K562 (cell line): ENCODE measurements at regions not wholly inside any gene's neighbourhood (a gene's known extent, or its start where the extent isn't known, plus 50 kb on each side); places are given as distances from the start of the nearest gene placed in this dataset.

Experiments used
- ARNT ChIP-seq, 2 experiments: fragments of 450-650 bp; IDR thresholded peaks; 2 replicates each; pipeline ENCODE4 v1.6.1; 2016; ENCODE audit warnings: mild to moderate bottlenecking in 1 of 2
- CBFA2T2 ChIP-seq: fragments of 450-650 bp; conservative IDR thresholded peaks from 2 replicates; pipeline ENCODE4 v1.6.1; 2017; ENCODE audit warnings: mild to moderate bottlenecking
- DDX20 ChIP-seq: fragments of 450-650 bp; IDR thresholded peaks from 2 replicates; pipeline ENCODE4 v1.6.1; 2016; ENCODE audit warnings: missing genetic modification characterization, low read depth, mild to moderate bottlenecking, missing compliant biosample characterization, moderate library complexity
- ETV6 ChIP-seq, 3 experiments: fragments of 150-350 bp in 1 of 3; sonication (generic) in 1 of 3; formaldehyde crosslinking in 1 of 3; IDR thresholded peaks; 2 replicates each; pipeline versions ENCODE4 v1.6.1 to v1.8.0; 2014 to 2022; ENCODE audit warnings: borderline replicate concordance in 2 of 3, low read depth in 2 of 3, antibody characterized with exemption in 1 of 3, low read length in 1 of 3, mild to moderate bottlenecking in 1 of 3, missing genetic modification reagents in 1 of 3
- JUND ChIP-seq, 2 experiments: IDR thresholded peaks; 2 replicates in 1 of 2; 3 replicates in 1 of 2; pipeline ENCODE4 v1.6.1; 2011; ENCODE audit warnings: borderline replicate concordance in 2 of 2, low read depth in 2 of 2, low read length in 2 of 2, improper control_type of control experiment in 1 of 2, missing biosample characterization in 1 of 2, missing genetic modification characterization in 1 of 2, missing genetic modification reagents in 1 of 2
- NCOA2 ChIP-seq, 2 experiments: fragments of 450-650 bp; IDR thresholded peaks; 2 replicates each; pipeline ENCODE4 v1.6.1; 2018; ENCODE audit warnings: mild to moderate bottlenecking in 2 of 2, moderate library complexity in 1 of 2; ENCODE audit not compliant: partially characterized antibody in 2 of 2
- NEUROD1 ChIP-seq: fragments of 150-350 bp; IDR thresholded peaks from 2 replicates; pipeline ENCODE4 v1.6.1; 2014; ENCODE audit warnings: borderline replicate concordance, low read length, low read depth; ENCODE audit not compliant: partially characterized antibody
- PCBP1 ChIP-seq: fragments of 200-400 bp; formaldehyde crosslinking; IDR thresholded peaks from 2 replicates; pipeline ENCODE4 v1.6.1; 2018; ENCODE audit warnings: mild to moderate bottlenecking, low read depth, low read length; ENCODE audit not compliant: poor library complexity, severe bottlenecking
- POLR3A ChIP-seq: IDR thresholded peaks from 2 replicates; pipeline ENCODE4 v1.6.1; 2011; ENCODE audit warnings: borderline replicate concordance, mild to moderate bottlenecking, moderate library complexity; ENCODE audit not compliant: insufficient read length, insufficient read depth; ENCODE audit errors: extremely low read depth
- PRPF4 ChIP-seq: fragments of 200-400 bp; formaldehyde crosslinking; IDR thresholded peaks from one replicate; pipeline ENCODE4 v1.6.1; 2017; ENCODE audit warnings: low read length, low read depth, mild to moderate bottlenecking; ENCODE audit not compliant: insufficient read depth, poor library complexity, severe bottlenecking
- RHOXF2B ChIP-seq: fragments of 250-450 bp; sonication (Bioruptor Pico); conservative IDR thresholded peaks from 2 replicates; pipeline ENCODE4 v1.5.1; 2021
- RUNX1 ChIP-seq: sonication (generic); IDR thresholded peaks from 2 replicates; pipeline ENCODE4 v1.6.1; 2016; ENCODE audit warnings: antibody characterized with exemption, low read depth
- STAT5B ChIP-seq: fragments of 250-450 bp; sonication (Bioruptor Pico); IDR thresholded peaks from 2 replicates; pipeline ENCODE4 v1.8.0; 2021; ENCODE audit warnings: mild to moderate bottlenecking, inconsistent platforms
- ZC3H4 ChIP-seq: sonication (generic); formaldehyde crosslinking; IDR thresholded peaks from 2 replicates; pipeline ENCODE4 v1.9.0; 2021; ENCODE audit warnings: missing genetic modification reagents, borderline replicate concordance
- ZNF165 ChIP-seq: fragments of 250-450 bp; sonication (Bioruptor Pico); IDR thresholded peaks from 2 replicates; pipeline ENCODE4 v1.4.0; 2020; ENCODE audit warnings: borderline replicate concordance
- ZNF282 ChIP-seq: sonication (generic); formaldehyde crosslinking; IDR thresholded peaks from 2 replicates; pipeline ENCODE4 v1.8.1; 2023; ENCODE audit warnings: missing genetic modification reagents
- ZNF778 ChIP-seq: fragments of 450-650 bp; formaldehyde crosslinking; IDR thresholded peaks from 2 replicates; pipeline ENCODE4 v1.4.0; 2020; ENCODE audit warnings: mild to moderate bottlenecking, moderate library complexity
- TF ChIP-seq, protein P1 (sequence below): fragments of 450-650 bp; IDR thresholded peaks from 2 replicates; pipeline ENCODE4 v1.6.1; 2017; ENCODE audit warnings: mild to moderate bottlenecking, moderate library complexity
- TF ChIP-seq, protein P2 (sequence below): fragments of 250-450 bp; sonication (Bioruptor Pico); IDR thresholded peaks from 2 replicates; pipeline ENCODE4 v1.9.0; 2021; ENCODE audit warnings: mild to moderate bottlenecking, inconsistent platforms
- TF ChIP-seq, protein P3 (sequence below): sonication (generic); formaldehyde crosslinking; IDR thresholded peaks from 2 replicates; pipeline ENCODE4 v1.8.1; 2023; ENCODE audit warnings: mild to moderate bottlenecking, missing genetic modification reagents

DNA sequence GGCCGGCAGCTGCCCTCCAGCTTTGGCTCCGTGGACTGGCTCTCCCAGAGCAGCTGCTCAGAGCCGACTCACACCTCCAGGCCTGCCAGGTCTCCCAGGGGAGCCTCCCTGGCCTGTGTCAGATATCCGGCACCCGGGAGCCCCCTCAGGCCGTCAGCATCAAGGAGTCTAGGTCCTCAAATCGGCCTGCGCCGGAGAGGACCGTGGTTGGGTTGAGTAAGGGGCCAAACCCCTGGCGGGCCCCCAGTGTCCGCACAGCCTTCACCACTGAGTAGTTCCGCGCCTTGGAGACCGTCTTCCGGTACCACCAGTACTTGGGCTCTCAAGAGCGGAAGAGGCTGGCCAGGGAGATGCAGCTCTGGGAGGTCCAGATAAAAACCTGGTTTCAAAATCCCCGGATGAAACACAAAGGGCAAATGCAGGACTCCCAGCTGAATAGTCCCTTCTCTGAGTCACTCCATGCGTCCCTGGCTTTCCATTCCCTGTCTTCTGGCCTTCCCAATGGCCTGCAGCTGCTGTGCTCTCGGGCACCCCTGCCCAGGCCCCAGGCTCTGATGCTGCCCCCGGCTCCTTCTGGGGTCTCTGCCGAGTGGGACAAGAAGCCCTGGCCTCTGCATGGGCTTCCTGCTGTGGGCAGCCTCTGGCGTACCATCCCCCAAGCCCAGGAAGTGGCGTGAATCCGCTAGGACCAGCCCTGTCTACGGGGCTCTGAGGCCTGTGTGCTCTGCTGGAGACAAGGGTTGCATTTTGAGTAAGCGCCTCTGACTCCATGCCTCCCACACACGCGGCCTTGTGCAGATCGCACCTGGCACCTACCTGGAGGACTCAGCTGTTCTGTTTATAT, 245.1 kb upstream of the ATXN7L3B start (continued):
- TF ChIP-seq, protein P1, sequence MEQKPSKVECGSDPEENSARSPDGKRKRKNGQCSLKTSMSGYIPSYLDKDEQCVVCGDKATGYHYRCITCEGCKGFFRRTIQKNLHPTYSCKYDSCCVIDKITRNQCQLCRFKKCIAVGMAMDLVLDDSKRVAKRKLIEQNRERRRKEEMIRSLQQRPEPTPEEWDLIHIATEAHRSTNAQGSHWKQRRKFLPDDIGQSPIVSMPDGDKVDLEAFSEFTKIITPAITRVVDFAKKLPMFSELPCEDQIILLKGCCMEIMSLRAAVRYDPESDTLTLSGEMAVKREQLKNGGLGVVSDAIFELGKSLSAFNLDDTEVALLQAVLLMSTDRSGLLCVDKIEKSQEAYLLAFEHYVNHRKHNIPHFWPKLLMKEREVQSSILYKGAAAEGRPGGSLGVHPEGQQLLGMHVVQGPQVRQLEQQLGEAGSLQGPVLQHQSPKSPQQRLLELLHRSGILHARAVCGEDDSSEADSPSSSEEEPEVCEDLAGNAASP = no peak
- TF ChIP-seq, protein P2, sequence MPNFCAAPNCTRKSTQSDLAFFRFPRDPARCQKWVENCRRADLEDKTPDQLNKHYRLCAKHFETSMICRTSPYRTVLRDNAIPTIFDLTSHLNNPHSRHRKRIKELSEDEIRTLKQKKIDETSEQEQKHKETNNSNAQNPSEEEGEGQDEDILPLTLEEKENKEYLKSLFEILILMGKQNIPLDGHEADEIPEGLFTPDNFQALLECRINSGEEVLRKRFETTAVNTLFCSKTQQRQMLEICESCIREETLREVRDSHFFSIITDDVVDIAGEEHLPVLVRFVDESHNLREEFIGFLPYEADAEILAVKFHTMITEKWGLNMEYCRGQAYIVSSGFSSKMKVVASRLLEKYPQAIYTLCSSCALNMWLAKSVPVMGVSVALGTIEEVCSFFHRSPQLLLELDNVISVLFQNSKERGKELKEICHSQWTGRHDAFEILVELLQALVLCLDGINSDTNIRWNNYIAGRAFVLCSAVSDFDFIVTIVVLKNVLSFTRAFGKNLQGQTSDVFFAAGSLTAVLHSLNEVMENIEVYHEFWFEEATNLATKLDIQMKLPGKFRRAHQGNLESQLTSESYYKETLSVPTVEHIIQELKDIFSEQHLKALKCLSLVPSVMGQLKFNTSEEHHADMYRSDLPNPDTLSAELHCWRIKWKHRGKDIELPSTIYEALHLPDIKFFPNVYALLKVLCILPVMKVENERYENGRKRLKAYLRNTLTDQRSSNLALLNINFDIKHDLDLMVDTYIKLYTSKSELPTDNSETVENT (CRISPR knock-in tag) = no peak
- no peak for TF ChIP-seq PRPF4
- no peak for TF ChIP-seq PCBP1
- no peak for TF ChIP-seq RUNX1
- no peak; the same call in 1 of the 2 replicates for TF ChIP-seq CBFA2T2
- peak in 1 of 2 experiments; percentile 21; a peak in 1 of 4 replicates for TF ChIP-seq ARNT (IDR thresholded peaks at IDR 0.05)
- TF ChIP-seq JUND (IDR thresholded peaks at IDR 0.05; ENCODE audit: borderline replicate concordance, low read depth, low read length) = peak; percentile 77
- 0 out of 3 replicates have a peak, but pooled peaks have one; percentile 20 for TF ChIP-seq JUND (tag; IDR thresholded peaks at IDR 0.05; ENCODE audit: borderline replicate concordance, low read depth, low read length)
- TF ChIP-seq ZNF282 (CRISPR knock-in tag) = no peak
- no peak for TF ChIP-seq NCOA2 (IDR thresholded peaks at IDR 0.05; ENCODE audit: partially characterized antibody in 2 of 2)
- TF ChIP-seq, protein P3, sequence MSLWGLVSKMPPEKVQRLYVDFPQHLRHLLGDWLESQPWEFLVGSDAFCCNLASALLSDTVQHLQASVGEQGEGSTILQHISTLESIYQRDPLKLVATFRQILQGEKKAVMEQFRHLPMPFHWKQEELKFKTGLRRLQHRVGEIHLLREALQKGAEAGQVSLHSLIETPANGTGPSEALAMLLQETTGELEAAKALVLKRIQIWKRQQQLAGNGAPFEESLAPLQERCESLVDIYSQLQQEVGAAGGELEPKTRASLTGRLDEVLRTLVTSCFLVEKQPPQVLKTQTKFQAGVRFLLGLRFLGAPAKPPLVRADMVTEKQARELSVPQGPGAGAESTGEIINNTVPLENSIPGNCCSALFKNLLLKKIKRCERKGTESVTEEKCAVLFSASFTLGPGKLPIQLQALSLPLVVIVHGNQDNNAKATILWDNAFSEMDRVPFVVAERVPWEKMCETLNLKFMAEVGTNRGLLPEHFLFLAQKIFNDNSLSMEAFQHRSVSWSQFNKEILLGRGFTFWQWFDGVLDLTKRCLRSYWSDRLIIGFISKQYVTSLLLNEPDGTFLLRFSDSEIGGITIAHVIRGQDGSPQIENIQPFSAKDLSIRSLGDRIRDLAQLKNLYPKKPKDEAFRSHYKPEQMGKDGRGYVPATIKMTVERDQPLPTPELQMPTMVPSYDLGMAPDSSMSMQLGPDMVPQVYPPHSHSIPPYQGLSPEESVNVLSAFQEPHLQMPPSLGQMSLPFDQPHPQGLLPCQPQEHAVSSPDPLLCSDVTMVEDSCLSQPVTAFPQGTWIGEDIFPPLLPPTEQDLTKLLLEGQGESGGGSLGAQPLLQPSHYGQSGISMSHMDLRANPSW (CRISPR knock-in tag) = no peak; the same call in 1 of the 2 replicates
- TF ChIP-seq POLR3A = no peak
- no peak for TF ChIP-seq DDX20
- TF ChIP-seq ETV6 (IDR thresholded peaks at IDR 0.05; ENCODE audit: borderline replicate concordance in 1 of 2, low read depth in 2 of 2, low read length in 1 of 2) = no peak
- TF ChIP-seq ETV6 (CRISPR knock-in tag; IDR thresholded peaks at IDR 0.05; ENCODE audit: borderline replicate concordance) = no peak
- TF ChIP-seq ZNF778 (CRISPR knock-in tag) = no peak
- TF ChIP-seq STAT5B = no peak
- peak; percentile 98 for TF ChIP-seq NEUROD1
- TF ChIP-seq RHOXF2B (CRISPR knock-in tag) = no peak
- no peak for TF ChIP-seq ZC3H4 (CRISPR knock-in tag)
- no peak for TF ChIP-seq ZNF165 (CRISPR knock-in tag)
